Osteocyte (in vitro differentiated cells): ENCODE measurements at regions not wholly inside any gene's neighbourhood (a gene's known extent, or its start where the extent isn't known, plus 50 kb on each side); places are given as distances from the start of the nearest gene placed in this dataset.
A peak's percentile ranks its signal among the peaks of the same experiment; 100 is the strongest.

ENCODE experiments used
- DNase-seq: peaks from one replicate; pipeline ENCODE4 v3.0.0; 2021; ENCODE audit warnings: mixed read lengths; ENCODE audit not compliant: unreplicated experiment; ENCODE audit errors: extremely low spot score
- H3K27ac Mint-ChIP-seq: one replicate; pipeline ENCODE4 v1.8.0; 2021; ENCODE audit warnings: mild to moderate bottlenecking, mixed read lengths; ENCODE audit not compliant: unreplicated experiment
- H3K27me3 Mint-ChIP-seq: one replicate; pipeline ENCODE4 v1.8.0; 2021; ENCODE audit warnings: mixed read lengths; ENCODE audit not compliant: unreplicated experiment
- H3K36me3 Mint-ChIP-seq: one replicate; pipeline ENCODE4 v1.8.0; 2021; ENCODE audit warnings: mixed read lengths; ENCODE audit not compliant: unreplicated experiment
- H3K4me1 Mint-ChIP-seq: one replicate; pipeline ENCODE4 v1.8.0; 2021; ENCODE audit warnings: mixed read lengths; ENCODE audit not compliant: unreplicated experiment
- H3K4me3 Mint-ChIP-seq: one replicate; pipeline ENCODE4 v1.8.0; 2021; ENCODE audit warnings: mild to moderate bottlenecking, moderate library complexity, mixed read lengths; ENCODE audit not compliant: unreplicated experiment
- H3K9me3 Mint-ChIP-seq: one replicate; pipeline ENCODE4 v1.8.0; 2021; ENCODE audit warnings: mixed read lengths; ENCODE audit not compliant: unreplicated experiment
- CTCF ChIP-seq: fragments of 200-600 bp; sonication (generic); IDR thresholded peaks from 2 replicates; pipeline ENCODE4 v1.5.0; 2021; ENCODE audit warnings: antibody characterized with exemption, mild to moderate bottlenecking, moderate library complexity

- no peak for TF ChIP-seq CTCF
- Mint-ChIP-seq H3K4me1 (no peaks in the 10 kb centered on the region), H3K27me3 (peaks cover 32% of the 10 kb centered on the region), H3K36me3 (no peaks in the 10 kb centered on the region), H3K4me3 (no peak overlapping the region), H3K27ac (no peak overlapping the region), H3K9me3 (no peaks in the 10 kb centered on the region)
- DNase-seq: no peak
These were observed 139.0 kb downstream of the DSC3 start for GRCh38 chr18:30903566-30903965.

- Mint-ChIP-seq H3K27me3 (peaks cover 13% of the 10 kb centered on the region), H3K9me3 (no peaks in the 10 kb centered on the region), H3K36me3 (no peaks in the 10 kb centered on the region), H3K4me3 (no peak overlapping the region), H3K27ac (no peak overlapping the region), H3K4me1 (peaks cover 4% of the 10 kb centered on the region)
- no peak for DNase-seq
- TF ChIP-seq CTCF: peak; percentile 62
These were observed 152.8 kb downstream of the DSC3 start for GRCh38 chr18:30889519-30890301.

- Mint-ChIP-seq H3K27me3 (peaks cover 13% of the 10 kb centered on the region), H3K36me3 (no peaks in the 10 kb centered on the region), H3K27ac (no peak overlapping the region)
These were observed 154.2 kb downstream of the DSC3 start for GRCh38 chr18:30888344-30888743.

GRCh38 chr18:30886998-30887397, 155.5 kb downstream of the DSC3 start:
- Mint-ChIP-seq H3K4me1 (peaks cover 4% of the 10 kb centered on the region), H3K27me3 (peaks cover 10% of the 10 kb centered on the region), H3K4me3 (no peak overlapping the region), H3K9me3 (no peaks in the 10 kb centered on the region), H3K27ac (no peak overlapping the region), H3K36me3 (no peaks in the 10 kb centered on the region)
- no peak for TF ChIP-seq CTCF
- DNase-seq: no peak

More at GRCh38 chr18:30888344-30888743, 154.2 kb downstream of the DSC3 start:
- Mint-ChIP-seq H3K4me1 (peaks cover 4% of the 10 kb centered on the region), H3K4me3 (no peak overlapping the region), H3K9me3 (no peaks in the 10 kb centered on the region)
- TF ChIP-seq CTCF: no peak
- DNase-seq: no peak

DNA sequence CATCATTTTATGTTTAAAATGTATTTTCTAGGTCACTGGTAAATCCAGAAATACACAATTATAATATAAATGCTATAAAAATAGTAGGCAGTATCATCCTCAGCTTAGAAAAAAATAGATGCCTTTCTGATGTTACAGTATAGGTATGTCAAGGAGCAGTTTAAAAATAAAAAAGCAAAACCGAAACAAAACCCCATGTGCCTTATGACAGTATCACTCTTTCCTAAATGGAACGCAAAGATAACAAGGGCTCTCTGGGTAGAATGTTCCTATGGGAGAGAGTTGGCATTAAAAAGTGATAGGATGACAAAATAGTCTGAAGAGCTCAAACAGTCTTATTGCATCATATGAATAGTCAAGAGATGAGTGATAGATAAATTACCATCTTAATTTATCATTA, 172.1 kb downstream of the DSC3 start:
- H3K36me3 Mint-ChIP-seq: no peaks in the 10 kb centered on the region
- H3K4me3 Mint-ChIP-seq: no peak overlapping the region
- H3K27me3 Mint-ChIP-seq: no peaks in the 10 kb centered on the region
- H3K9me3 Mint-ChIP-seq: peaks cover 4% of the 10 kb centered on the region
- no peak overlapping the region for H3K27ac Mint-ChIP-seq
- H3K4me1 Mint-ChIP-seq: no peaks in the 10 kb centered on the region
- no peak for TF ChIP-seq CTCF
- no peak for DNase-seq
